Epithelial cell of proximal tubule (primary cell): ENCODE measurements at regions not wholly inside any gene's neighbourhood (a gene's known extent, or its start where the extent isn't known, plus 50 kb on each side); places are given as distances from the start of the nearest gene placed in this dataset.

ENCODE experiments used
- DNase-seq: peaks from one replicate; pipeline ENCODE4 v3.0.0-alpha.2; 2011; ENCODE audit warnings: low read depth
- H3K4me3 ChIP-seq: 2 replicates; pipeline ENCODE4 v1.5.1; 2011; ENCODE audit warnings: low read depth, mild to moderate bottlenecking, low read length
- CTCF ChIP-seq: conservative IDR thresholded peaks from 2 replicates; pipeline ENCODE4 v1.5.1; 2012; ENCODE audit warnings: low read depth, mild to moderate bottlenecking, low read length

- TF ChIP-seq CTCF: no peak
- no peak overlapping the region for H3K4me3 ChIP-seq
- DNase-seq: no peak
Measured at GRCh38 chr13:69094485-69094884, 1013.1 kb upstream of the ATXN8OS start.

- no peak for DNase-seq
- TF ChIP-seq CTCF: peak; percentile 22
- no peak overlapping the region for H3K4me3 ChIP-seq
Measured at GRCh38 chr13:69092615-69093322, 1014.9 kb upstream of the ATXN8OS start.

- H3K4me3 ChIP-seq: no peak overlapping the region
- TF ChIP-seq CTCF: no peak
- no peak for DNase-seq
Measured at GRCh38 chr13:69077267-69077666, 1030.4 kb upstream of the ATXN8OS start.

- no peak for TF ChIP-seq CTCF
- no peak overlapping the region for H3K4me3 ChIP-seq
- DNase-seq: no peak
Measured at GRCh38 chr13:69069554-69070133, 1038.0 kb upstream of the ATXN8OS start.

GRCh38 chr13:69050696-69051095, 1056.9 kb upstream of the ATXN8OS start:
- no peak overlapping the region for H3K4me3 ChIP-seq
- TF ChIP-seq CTCF: no peak
- DNase-seq: no peak

GRCh38 chr13:69044629-69045028, 1063.0 kb upstream of the ATXN8OS start:
- DNase-seq: no peak
- no peak overlapping the region for H3K4me3 ChIP-seq
- TF ChIP-seq CTCF: no peak

- TF ChIP-seq CTCF: no peak
- DNase-seq: no peak
- H3K4me3 ChIP-seq: no peak overlapping the region
Measured at GRCh38 chr13:69040898-69041297, 1066.7 kb upstream of the ATXN8OS start.
